AG04450 (cell line): ENCODE measurements at regions not wholly inside any gene's neighbourhood (a gene's known extent, or its start where the extent isn't known, plus 50 kb on each side); places are given as distances from the start of the nearest gene placed in this dataset.

Experiments
- CTCF ChIA-PET: fragments of 300-600, 350-600 bp; formaldehyde crosslinking; extraction: SDS; loops from one replicate; lab custom pipeline; 2022; ENCODE audit warnings: antibody characterized with exemption, inconsistent platforms; lab: Charles Lee
- POLR2A ChIA-PET: fragments of 350-600 bp; formaldehyde crosslinking; extraction: SDS; loops from one replicate; lab custom pipeline; 2021; ENCODE audit warnings: antibody characterized with exemption, inconsistent platforms; lab: Yijun Ruan, JAX
- DNase-seq: peaks from one replicate; pipeline ENCODE4 v3.0.0-alpha.2; 2011; ENCODE audit warnings: low read depth, low spot score
- H3K27ac ChIP-seq: one replicate; pipeline ENCODE4 v1.5.1; 2012; ENCODE audit warnings: low read depth, low read length, control low read depth
- H3K27me3 ChIP-seq: one replicate; pipeline ENCODE4 v1.6.0; 2012; ENCODE audit warnings: low read length; ENCODE audit not compliant: control insufficient read depth, insufficient read depth
- H3K4me3 ChIP-seq: 2 replicates; pipeline ENCODE4 v1.5.1; 2011; ENCODE audit warnings: mild to moderate bottlenecking, low read depth, low read length, control low read depth
- H3K9me3 ChIP-seq: 2 replicates; pipeline ENCODE4 v1.5.1; 2012; ENCODE audit warnings: low read length; ENCODE audit not compliant: control insufficient read depth, insufficient read depth
- TF ChIP-seq, protein P1 (sequence below): IDR thresholded peaks from 2 replicates; pipeline ENCODE4 v1.5.1; 2011; ENCODE audit warnings: low read depth, low read length, control low read depth, inconsistent platforms

DNA sequence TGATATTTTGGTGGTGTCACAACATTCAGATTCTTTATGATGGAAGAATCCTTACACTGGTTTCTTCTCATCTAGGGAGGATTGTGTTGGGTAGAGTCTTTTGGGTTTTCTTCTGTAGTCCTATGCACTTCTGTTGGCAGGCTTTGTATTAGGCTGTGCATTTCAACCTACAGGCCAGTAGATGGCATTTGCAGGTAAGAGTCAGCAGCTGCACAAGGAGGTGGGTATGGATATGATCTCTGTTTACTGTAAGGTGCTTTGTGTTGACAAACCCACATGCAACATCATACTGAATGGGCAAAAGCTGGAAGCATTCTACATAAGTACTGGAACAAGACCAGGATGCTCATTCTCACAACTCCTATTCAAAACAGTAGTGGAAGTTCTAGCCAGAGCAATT, 656.8 kb downstream of the METTL4 start:
- Histone ChIP-seq H3K4me3 (no peak overlapping the region), H3K9me3 (peaks cover 15% of the 10 kb centered on the region), H3K27ac (no peak overlapping the region), H3K27me3 (no peaks in the 10 kb centered on the region)
- POLR2A ChIA-PET: no interaction called here
- no peak for DNase-seq
- TF ChIP-seq, protein P1, sequence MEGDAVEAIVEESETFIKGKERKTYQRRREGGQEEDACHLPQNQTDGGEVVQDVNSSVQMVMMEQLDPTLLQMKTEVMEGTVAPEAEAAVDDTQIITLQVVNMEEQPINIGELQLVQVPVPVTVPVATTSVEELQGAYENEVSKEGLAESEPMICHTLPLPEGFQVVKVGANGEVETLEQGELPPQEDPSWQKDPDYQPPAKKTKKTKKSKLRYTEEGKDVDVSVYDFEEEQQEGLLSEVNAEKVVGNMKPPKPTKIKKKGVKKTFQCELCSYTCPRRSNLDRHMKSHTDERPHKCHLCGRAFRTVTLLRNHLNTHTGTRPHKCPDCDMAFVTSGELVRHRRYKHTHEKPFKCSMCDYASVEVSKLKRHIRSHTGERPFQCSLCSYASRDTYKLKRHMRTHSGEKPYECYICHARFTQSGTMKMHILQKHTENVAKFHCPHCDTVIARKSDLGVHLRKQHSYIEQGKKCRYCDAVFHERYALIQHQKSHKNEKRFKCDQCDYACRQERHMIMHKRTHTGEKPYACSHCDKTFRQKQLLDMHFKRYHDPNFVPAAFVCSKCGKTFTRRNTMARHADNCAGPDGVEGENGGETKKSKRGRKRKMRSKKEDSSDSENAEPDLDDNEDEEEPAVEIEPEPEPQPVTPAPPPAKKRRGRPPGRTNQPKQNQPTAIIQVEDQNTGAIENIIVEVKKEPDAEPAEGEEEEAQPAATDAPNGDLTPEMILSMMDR: no peak
- CTCF ChIA-PET: no interaction called here

DNA sequence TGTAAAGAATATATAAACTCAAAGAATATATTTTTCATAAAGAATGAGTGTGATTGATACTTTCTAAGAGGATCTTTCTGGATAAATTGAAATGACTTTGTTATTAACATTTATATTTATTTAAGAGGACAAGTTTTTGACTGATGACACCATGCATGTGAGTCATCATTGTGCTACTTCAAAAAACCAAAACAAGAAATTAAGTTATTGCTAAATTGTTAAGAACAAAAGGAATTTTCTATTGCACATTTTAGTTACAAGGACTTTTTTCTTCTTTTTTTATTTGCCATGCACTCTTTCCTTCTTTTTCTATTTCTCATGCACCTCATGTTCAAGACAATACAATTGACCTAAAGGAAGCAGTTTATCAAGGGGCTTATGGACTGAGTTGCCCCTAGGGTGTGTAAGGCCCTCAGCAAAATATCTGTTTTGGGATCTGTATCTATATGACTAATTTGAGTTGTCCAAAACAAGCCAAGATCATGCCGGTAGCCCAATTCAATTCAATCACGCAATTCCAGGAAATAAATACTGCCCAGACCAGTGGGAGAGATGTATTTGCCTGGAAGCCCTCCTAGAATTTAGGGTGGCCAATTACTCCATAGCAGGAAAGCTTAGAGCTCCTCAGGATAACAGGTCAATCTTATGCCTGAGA, 654.3 kb downstream of the METTL4 start:
- TF ChIP-seq, protein P1: no peak
- ChIA-PET CTCF (no interaction called here), POLR2A (no interaction called here)
- Histone ChIP-seq H3K27ac (no peak overlapping the region), H3K9me3 (peaks cover 9% of the 10 kb centered on the region; the same call in 1 of the 2 replicates), H3K27me3 (no peaks in the 10 kb centered on the region), H3K4me3 (no peak overlapping the region)
- DNase-seq: no peak

DNA sequence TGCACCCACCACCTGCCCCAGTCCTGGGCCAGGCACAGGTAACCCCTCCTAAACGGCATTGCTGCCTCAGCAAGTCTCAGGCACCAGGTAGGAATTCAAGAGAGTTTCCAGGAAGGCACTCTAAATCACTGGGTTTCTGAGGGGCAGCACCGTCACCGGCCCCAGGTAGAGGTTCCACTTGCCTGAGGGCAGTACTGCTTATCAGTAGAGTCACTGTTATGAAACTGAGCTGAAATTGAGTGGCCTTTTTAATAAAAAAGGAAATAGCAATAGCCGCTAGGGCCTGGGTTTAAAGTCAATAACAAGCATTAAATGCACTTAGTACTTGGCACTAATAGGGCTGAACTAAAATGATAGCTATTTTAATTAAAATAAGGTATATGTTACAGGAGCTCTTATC, 653.7 kb downstream of the METTL4 start:
- Histone ChIP-seq H3K4me3 (no peak overlapping the region), H3K27ac (no peak overlapping the region), H3K27me3 (no peaks in the 10 kb centered on the region), H3K9me3 (peaks cover 9% of the 10 kb centered on the region; the same call in 1 of the 2 replicates)
- DNase-seq: no peak
- ChIA-PET CTCF (no interaction called here), POLR2A (no interaction called here)
- TF ChIP-seq, protein P1: no peak

DNA sequence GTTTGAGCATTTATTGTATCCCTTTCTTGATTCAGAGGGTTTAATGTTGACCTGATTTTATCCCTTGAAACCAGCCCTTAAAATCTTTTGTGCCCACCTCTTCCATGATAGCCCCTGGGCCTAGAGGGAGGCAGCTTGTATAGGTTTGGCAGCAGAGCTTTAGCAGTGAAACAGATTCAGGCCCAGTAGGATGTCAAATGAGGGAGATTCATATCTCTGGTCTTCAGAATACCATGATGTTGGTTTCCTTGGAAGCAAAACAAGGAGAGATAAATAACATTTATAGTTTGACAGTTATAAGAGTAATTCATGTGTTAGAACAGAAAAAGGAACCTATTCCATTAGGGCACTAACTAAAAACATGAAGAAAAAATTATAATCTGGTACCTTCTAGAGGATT, 649.2 kb downstream of the METTL4 start:
- TF ChIP-seq, protein P1: no peak
- CTCF ChIA-PET: no interaction called here
- no peak for DNase-seq
- Histone ChIP-seq H3K27ac (no peak overlapping the region), H3K9me3 (peaks cover 9% of the 10 kb centered on the region), H3K27me3 (no peaks in the 10 kb centered on the region), H3K4me3 (no peak overlapping the region)
- POLR2A ChIA-PET: no interaction called here

DNA sequence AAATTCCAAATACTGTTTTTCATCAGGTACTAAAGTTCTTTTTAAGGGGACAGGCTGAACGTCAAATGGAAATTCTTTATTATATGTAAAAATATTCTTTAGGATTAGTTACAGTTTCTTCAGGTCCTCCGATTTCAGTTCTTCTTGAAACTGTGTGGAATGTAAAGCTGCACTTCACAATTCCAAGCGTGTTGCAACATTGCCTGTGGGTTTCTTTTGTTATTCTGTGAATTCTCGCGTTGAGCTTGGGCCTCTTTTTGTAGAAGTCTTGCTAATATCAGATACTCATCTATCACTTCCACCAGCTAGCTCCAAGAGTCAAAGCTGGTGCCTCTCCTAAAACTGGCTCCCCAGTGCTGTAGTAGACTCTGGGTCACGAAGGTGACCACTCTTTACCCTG, 642.6 kb downstream of the METTL4 start:
- H3K27ac ChIP-seq: no peak overlapping the region
- ChIA-PET CTCF (no interaction called here), POLR2A (no interaction called here)
- H3K4me3 ChIP-seq: no peak overlapping the region
- DNase-seq: no peak
- TF ChIP-seq, protein P1: no peak
- no peaks in the 10 kb centered on the region for H3K27me3 ChIP-seq
- peaks cover 24% of the 10 kb centered on the region for H3K9me3 ChIP-seq
